Osteoblast (primary cell): ENCODE measurements at regions not wholly inside any gene's neighbourhood (a gene's known extent, or its start where the extent isn't known, plus 50 kb on each side); places are given as distances from the start of the nearest gene placed in this dataset.
A peak's percentile ranks its signal among the peaks of the same experiment; 100 is the strongest.

Source experiments
- DNase-seq: peaks from one replicate; pipeline ENCODE4 v3.0.0; 2011; ENCODE audit warnings: low spot score, mixed read lengths; ENCODE audit not compliant: insufficient read length; ENCODE audit errors: missing footprints
- H2AFZ ChIP-seq: 2 replicates; pipeline ENCODE4 v1.6.0; 2011; ENCODE audit warnings: mild to moderate bottlenecking, low read length
- H3K27ac ChIP-seq: 2 replicates; pipeline ENCODE4 v1.5.1; 2011; ENCODE audit warnings: mild to moderate bottlenecking, low read depth, low read length, moderate library complexity
- H3K27me3 ChIP-seq: 2 replicates; pipeline ENCODE4 v1.6.0; 2012; ENCODE audit warnings: mild to moderate bottlenecking, control low read depth, inconsistent platforms, low read length, moderate library complexity; ENCODE audit not compliant: insufficient read depth
- H3K36me3 ChIP-seq: 2 replicates; pipeline ENCODE4 v1.5.1; 2011; ENCODE audit warnings: mild to moderate bottlenecking, low read length, control low read depth, moderate library complexity; ENCODE audit not compliant: insufficient read depth
- H3K4me1 ChIP-seq: 2 replicates; pipeline ENCODE4 v1.5.1; 2011; ENCODE audit warnings: mild to moderate bottlenecking, low read length, control low read depth, moderate library complexity; ENCODE audit not compliant: insufficient read depth
- H3K4me2 ChIP-seq: 2 replicates; pipeline ENCODE4 v1.6.0; 2011; ENCODE audit warnings: mild to moderate bottlenecking, low read length; ENCODE audit not compliant: insufficient read depth
- H3K4me3 ChIP-seq: fragments of 200-600 bp; sonication (generic); 3 replicates; pipeline ENCODE4 v1.5.1; 2012; ENCODE audit warnings: mild to moderate bottlenecking, low read length, inconsistent platforms; ENCODE audit not compliant: insufficient read depth
- H3K79me2 ChIP-seq: 2 replicates; pipeline ENCODE4 v1.6.0; 2012; ENCODE audit warnings: mild to moderate bottlenecking, low read length, control low read depth, inconsistent platforms; ENCODE audit not compliant: insufficient read depth
- H3K9me3 ChIP-seq: 2 replicates; pipeline ENCODE4 v1.5.1; 2011; ENCODE audit warnings: low read depth, low read length, control low read depth
- H4K20me1 ChIP-seq: 2 replicates; pipeline ENCODE4 v1.6.0; 2012; ENCODE audit warnings: mild to moderate bottlenecking, low read length, control low read depth; ENCODE audit not compliant: insufficient read depth
- TF ChIP-seq, protein P1 (sequence below): IDR thresholded peaks from 2 replicates; pipeline ENCODE4 v1.5.1; 2011; ENCODE audit warnings: mild to moderate bottlenecking, low read depth, low read length, moderate library complexity; ENCODE audit errors: extremely low read depth

DNA sequence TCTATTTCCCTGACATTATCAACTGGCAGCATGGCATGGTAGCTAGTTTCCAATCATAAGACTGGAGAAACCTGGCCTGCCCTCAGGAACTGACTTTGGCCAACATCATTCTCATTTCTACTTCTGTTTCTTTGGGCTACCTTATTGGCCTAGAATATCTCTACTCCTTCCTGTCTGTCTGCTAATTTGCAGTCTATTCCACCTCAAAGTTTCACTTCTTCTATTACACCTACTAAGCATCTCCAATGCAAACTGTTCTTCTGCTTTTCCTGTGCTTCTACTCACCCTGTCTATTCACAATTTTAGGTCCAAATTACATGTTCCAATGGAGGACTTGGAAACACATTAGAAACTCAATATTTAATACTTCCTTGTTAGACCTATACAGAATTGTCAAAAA lies 65.6 kb downstream of the ZNF503 start:
- Histone ChIP-seq H4K20me1 (no peaks in the 10 kb centered on the region), H3K79me2 (no peaks in the 10 kb centered on the region), H3K4me1 (no peaks in the 10 kb centered on the region), H3K4me3 (no peak overlapping the region), H3K36me3 (no peaks in the 10 kb centered on the region), H3K27me3 (peaks cover 9% of the 10 kb centered on the region), H3K4me2 (no peak overlapping the region), H2AFZ (no peak overlapping the region), H3K9me3 (no peaks in the 10 kb centered on the region), H3K27ac (no peak overlapping the region)
- TF ChIP-seq, protein P1, sequence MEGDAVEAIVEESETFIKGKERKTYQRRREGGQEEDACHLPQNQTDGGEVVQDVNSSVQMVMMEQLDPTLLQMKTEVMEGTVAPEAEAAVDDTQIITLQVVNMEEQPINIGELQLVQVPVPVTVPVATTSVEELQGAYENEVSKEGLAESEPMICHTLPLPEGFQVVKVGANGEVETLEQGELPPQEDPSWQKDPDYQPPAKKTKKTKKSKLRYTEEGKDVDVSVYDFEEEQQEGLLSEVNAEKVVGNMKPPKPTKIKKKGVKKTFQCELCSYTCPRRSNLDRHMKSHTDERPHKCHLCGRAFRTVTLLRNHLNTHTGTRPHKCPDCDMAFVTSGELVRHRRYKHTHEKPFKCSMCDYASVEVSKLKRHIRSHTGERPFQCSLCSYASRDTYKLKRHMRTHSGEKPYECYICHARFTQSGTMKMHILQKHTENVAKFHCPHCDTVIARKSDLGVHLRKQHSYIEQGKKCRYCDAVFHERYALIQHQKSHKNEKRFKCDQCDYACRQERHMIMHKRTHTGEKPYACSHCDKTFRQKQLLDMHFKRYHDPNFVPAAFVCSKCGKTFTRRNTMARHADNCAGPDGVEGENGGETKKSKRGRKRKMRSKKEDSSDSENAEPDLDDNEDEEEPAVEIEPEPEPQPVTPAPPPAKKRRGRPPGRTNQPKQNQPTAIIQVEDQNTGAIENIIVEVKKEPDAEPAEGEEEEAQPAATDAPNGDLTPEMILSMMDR, result no peak
- DNase-seq, result no peak

DNA sequence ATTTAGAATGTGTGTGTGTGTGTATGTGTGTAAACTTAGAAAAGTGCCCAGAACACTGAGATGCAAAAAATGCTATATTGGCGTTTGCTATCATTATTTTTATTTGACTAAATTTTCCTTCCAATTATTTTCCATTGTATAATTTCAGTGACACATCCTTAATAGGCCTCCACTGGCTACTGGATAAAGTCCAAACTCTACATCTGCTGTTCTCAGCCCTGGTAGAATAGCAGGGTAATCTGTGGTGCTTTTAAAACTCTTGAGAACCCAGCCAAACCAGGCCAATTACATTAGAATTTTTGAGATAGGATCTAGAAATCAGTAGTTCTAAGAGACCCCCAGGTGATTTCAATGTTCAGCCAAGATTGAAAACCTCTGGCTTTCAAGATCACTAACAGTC lies 66.4 kb downstream of the ZNF503 start:
- H3K36me3 ChIP-seq, result no peaks in the 10 kb centered on the region
- no peak overlapping the region for H3K27ac ChIP-seq
- no peaks in the 10 kb centered on the region for H3K4me1 ChIP-seq
- peaks cover 9% of the 10 kb centered on the region for H3K27me3 ChIP-seq
- H4K20me1 ChIP-seq, result no peaks in the 10 kb centered on the region
- no peaks in the 10 kb centered on the region for H3K79me2 ChIP-seq
- no peaks in the 10 kb centered on the region for H3K9me3 ChIP-seq
- no peak for DNase-seq
- no peak overlapping the region for H3K4me2 ChIP-seq
- TF ChIP-seq, protein P1, result no peak
- H3K4me3 ChIP-seq, result no peak overlapping the region
- H2AFZ ChIP-seq, result no peak overlapping the region

DNA sequence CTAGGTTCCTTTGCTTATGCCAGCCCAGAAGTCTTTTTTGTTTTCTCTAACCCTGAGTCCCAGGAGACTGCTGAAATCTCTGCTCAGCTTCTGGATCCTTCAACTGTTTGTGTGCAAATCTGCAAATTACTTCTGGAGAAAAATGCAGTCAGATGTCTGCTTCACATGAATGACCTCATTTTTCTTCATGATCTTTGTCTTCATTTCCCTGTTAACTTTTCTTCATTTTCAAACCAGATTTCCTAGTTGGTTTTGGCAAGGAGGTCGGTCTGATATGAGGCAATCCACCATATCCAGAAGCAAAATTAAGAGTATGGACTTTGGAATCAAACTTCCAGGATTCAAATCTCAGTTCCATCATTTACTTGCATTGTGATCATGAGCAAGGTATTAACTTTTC lies 66.8 kb downstream of the ZNF503 start:
- DNase-seq, result peak; percentile 66
- Histone ChIP-seq H3K27me3 (peaks cover 9% of the 10 kb centered on the region), H3K27ac (no peak overlapping the region), H4K20me1 (no peaks in the 10 kb centered on the region), H3K36me3 (no peaks in the 10 kb centered on the region), H3K4me3 (no peak overlapping the region), H3K4me2 (no peak overlapping the region), H2AFZ (no peak overlapping the region), H3K4me1 (no peaks in the 10 kb centered on the region), H3K79me2 (no peaks in the 10 kb centered on the region), H3K9me3 (no peaks in the 10 kb centered on the region)
- TF ChIP-seq, protein P1, result no peak

GRCh38 chr10:75332081-75332480 lies 69.5 kb downstream of the ZNF503 start:
- no peak for DNase-seq

More at GRCh38 chr10:75332081-75332480, 69.5 kb downstream of the ZNF503 start:
- no peak overlapping the region for H3K4me2 ChIP-seq
- no peaks in the 10 kb centered on the region for H3K79me2 ChIP-seq
- no peaks in the 10 kb centered on the region for H3K36me3 ChIP-seq
- no peaks in the 10 kb centered on the region for H3K9me3 ChIP-seq
- no peaks in the 10 kb centered on the region for H3K4me1 ChIP-seq
- H4K20me1 ChIP-seq, result no peaks in the 10 kb centered on the region
- TF ChIP-seq, protein P1, result no peak
- H3K27ac ChIP-seq, result no peak overlapping the region
- H2AFZ ChIP-seq, result no peak overlapping the region
- H3K27me3 ChIP-seq, result peaks cover 9% of the 10 kb centered on the region
- no peak overlapping the region for H3K4me3 ChIP-seq
